ENCODE measurements at regions not wholly inside any gene's neighbourhood (a gene's known extent, or its start where the extent isn't known, plus 50 kb on each side); places are given as distances from the start of the nearest gene placed in this dataset.
"Not testable (repeated sequence)": the region's sequence is repeated elsewhere in the genome, so short reads cannot be mapped to it uniquely, and the experiment has no call there.

GRCh38 chr20:61061981-61062380 lies 190.1 kb upstream of the CDH4 start:
- DNase-seq = no peak

DNA sequence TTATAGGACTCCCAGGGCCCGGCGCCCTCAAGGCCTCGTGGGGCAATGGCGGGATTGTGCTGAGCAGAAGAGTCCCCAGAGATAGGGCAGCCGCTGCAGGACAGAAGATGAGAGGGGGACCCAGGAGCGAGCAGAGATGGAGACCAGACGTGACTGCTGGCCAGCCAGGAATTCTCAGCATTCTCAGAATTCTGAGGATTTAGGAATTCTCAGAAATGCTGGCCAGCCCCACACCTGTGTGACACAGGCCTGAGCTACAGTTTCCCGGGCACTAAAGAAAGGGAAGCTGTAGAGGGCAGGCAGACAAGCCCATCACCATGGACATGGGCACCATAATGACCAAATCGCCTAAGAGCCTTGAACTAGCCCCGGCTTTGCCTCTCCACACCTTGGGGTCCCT lies 186.2 kb upstream of the CDH4 start:
- no peak for DNase-seq

- no peak for DNase-seq
Observed at GRCh38 chr20:61066526-61066925, 185.5 kb upstream of the CDH4 start.

DNA sequence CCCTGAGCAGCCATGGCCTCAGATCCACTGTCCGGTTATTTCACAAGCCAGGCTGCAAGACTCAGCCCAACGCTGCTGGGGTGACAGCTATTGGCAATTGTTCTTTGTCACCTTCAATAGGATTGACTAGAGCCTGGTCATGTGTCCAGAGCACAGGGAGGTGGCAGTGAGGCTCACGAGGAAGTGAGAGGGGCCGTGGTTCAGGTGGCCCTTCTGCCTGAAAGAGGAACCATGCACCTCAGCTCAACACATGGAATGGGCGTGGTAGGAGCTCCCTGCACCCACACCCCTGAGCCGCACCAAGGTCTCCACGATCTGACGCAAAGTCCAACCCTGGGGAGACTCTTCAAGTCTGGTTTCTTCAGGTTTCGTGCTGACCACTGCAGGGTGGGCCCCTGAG lies 184.8 kb upstream of the CDH4 start:
- DNase-seq = no peak

DNA sequence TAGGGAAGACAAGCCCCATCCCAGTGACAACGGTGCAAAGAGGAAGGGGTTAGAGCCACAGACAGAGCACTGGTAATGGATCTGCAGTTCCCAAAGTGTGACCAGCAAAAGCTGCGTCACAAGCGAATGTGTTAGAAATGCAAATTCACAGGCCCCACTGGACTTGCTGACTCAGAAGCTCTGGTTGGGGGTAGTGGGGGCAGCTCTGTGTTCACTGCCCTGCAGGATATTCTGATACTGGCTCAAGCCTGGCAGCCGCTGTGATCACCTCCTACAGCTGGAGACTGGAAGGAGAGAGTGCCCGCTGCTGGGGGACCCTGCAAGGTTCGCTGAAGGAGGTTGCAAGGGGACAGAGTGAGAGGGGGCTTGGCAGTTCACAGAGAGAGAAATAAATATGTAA lies 179.7 kb upstream of the CDH4 start:
- DNase-seq = no peak

DNA sequence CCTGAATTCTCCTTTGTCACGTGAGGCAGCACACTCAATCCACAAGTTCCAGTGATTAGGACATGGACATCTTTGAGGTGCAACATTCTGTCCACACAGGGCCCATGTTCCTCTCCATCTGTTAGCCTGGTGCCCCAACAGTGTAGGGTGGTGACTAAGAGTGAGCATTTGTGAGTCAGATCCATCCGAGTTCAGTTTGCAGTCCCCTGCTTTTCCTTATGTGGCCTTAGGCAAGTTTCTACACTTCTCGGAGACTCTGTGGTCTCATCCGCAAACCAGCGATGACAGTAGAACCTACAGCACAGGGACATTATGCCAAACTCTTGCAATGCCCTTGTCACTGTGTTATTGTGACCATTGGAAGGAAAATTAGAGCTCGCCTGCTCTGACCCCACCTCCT lies 178.7 kb upstream of the CDH4 start:
- DNase-seq = no peak

GRCh38 chr20:61082720-61083119 lies 169.3 kb upstream of the CDH4 start:
- no peak for DNase-seq

- no peak for DNase-seq
Observed at GRCh38 chr20:61083431-61083830, 168.6 kb upstream of the CDH4 start.

- no peak for DNase-seq
Observed at GRCh38 chr20:61086031-61086430, 166.0 kb upstream of the CDH4 start.

GRCh38 chr20:61090541-61090940 lies 161.5 kb upstream of the CDH4 start:
- no peak for DNase-seq

DNA sequence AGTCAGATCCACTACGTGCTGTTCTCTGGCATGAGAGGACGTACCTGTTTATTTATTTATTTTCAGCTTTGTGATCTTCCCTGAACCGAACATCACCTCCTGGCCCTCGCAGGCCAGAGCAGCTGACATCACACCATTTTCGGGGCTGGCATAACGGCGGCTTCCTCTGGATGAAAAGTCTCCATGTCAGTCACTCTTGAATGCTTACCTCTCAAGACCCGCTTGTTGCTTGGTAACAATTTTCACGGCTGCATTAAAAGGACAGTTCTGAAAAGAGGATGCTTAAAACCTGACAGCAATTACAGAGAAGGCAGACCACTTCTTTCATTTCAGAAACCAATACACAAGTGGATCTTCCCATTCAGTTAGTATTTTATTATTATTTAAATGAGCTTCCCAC lies 159.8 kb upstream of the CDH4 start:
- no peak for DNase-seq

- no peak for DNase-seq
Observed at GRCh38 chr20:61094581-61094980, 157.5 kb upstream of the CDH4 start.

DNA sequence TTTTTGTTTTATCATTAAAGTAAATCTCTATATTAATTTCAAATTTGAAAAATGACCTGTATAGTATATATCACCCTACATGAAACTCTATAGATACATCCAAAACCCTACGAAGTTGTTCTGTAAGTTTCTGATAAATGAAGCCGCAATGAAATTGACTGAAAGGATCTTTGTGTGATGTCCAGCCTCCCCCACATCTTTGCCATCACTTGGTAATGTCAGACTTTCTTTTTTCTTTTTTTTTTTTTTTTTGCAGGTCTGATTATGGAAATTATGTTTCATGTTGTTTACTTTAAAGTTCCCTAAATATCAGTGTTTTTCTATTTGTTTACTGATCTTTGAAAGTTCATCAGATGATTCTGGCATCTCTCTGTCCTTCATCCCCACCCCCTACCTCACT lies 155.6 kb upstream of the CDH4 start:
- no peak for DNase-seq

DNA sequence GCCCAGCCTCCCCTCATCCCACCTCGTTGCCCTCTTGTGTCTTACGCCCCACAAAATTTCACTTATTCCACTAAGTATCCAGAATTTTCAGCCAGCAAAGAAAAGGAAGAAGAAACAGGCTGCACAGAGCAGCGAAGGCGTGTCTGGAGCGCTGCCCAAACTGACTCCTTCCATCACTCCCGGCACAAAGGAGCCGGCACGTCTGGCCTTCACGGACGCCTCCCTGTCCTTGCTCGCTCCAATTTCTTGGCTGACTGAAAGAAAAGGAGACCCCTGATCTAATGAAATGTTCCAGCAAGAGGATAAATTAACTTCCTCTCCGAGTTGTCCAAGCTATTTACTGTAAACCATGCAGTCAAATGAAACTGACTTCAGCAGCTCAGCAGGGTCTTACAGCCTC lies 152.3 kb upstream of the CDH4 start:
- DNase-seq = no peak

DNA sequence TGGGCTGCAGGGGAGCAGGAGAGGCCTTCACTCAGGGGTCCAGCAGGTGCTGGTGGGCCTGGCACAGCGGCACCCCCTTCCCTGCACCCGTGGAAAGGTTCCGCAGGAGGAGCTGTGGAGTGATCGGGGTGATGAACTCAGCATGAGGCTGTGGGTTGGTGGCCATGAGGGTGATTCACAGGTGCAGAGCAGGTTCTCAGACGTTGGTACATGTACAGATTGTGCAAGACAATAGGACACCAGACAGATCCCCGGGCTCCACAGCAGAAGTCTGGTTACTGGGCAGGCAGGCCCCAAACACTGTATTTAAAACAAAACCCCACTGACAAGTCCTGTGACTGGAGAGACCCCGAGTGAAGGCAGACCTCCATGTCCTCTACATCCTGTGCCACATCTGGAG lies 151.6 kb upstream of the CDH4 start:
- DNase-seq = no peak

- DNase-seq = not testable (repeated sequence)
Observed at GRCh38 chr20:61101321-61101720, 150.7 kb upstream of the CDH4 start.

DNA sequence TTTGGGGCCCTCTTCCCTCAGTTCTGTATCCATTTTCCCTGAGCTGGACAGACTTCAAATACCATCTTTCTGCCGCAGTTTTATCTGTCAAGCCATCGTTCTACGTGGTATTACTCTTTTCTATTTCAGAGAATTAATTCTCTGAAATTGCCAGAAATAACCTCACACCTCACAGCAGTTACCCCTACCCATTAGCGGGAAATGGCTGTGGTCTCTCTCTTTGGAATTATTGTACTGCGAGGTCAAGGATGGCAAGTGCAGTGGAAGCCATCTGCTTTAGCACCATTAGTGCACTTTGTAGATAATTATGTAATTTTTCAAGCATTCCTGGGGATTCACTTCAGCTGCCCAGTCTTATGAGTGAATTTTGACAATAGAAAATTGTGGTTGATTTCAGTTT lies 147.8 kb upstream of the CDH4 start:
- no peak for DNase-seq

DNA sequence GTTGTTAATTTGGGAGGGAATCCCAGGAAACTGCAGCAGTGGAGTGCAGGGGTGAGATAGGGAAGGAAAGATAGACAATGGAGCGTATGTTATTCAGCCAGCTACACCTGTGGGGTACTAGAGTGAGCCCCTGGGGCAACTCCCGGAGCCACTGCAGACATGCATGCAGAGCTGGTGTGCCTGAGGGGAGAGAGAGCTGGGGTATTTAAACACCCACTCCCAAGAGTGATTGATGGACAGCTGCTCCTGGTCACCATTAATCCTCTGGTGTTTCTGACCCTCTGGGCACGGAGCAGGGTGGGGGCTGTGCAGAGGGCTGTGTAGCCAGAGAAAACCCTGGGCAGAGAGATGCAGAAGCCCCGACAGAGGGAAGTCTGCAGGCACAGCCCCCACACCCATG lies 146.7 kb upstream of the CDH4 start:
- DNase-seq = no peak

DNA sequence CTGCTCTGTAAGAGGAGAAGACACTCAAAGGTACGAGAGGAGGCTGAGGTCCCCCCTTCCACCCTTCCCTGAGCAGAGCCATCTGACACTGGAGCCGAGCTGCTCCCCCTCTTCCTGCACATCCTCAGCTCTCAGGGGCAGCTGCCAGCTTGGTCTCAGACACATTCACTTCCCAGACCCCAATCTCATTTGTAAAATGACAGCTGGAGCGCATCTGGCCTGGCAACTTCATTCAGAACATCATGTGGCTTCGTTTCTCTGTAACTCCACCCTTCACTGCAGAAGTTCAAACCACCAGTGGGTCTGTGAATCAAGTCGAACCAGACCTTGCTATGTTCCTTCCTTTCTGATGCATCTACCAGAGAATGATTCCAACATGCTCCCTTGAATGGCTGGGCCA lies 145.6 kb upstream of the CDH4 start:
- DNase-seq = no peak

DNA sequence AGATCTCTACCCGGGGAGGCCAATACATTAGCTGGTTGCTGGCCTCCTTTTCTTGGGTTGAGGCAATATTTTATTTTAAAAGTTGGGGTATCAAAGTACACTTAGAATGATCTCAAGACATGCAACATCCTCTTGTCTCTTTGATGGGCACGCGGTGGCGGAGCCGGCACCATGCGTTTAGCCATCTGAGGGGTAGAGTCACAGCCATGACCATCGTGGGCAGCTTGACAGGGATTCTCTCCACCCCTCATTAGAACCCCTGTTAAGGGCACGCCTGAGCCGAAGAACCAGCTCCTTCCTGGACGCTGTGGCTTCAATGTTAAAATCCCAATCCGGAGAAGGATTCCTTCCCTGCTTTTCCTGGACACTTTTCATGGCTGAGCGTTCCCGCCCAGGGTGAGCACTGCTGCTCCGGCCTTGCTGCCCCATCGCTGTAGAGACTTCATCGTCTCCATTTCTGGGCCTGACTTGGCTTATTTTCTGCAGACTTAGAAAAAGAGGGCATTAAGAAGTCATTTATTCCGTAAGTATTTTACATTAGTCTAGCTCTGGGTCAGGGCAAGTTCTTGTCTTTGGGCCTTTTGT lies 142.7 kb upstream of the CDH4 start:
- no peak for DNase-seq

DNA sequence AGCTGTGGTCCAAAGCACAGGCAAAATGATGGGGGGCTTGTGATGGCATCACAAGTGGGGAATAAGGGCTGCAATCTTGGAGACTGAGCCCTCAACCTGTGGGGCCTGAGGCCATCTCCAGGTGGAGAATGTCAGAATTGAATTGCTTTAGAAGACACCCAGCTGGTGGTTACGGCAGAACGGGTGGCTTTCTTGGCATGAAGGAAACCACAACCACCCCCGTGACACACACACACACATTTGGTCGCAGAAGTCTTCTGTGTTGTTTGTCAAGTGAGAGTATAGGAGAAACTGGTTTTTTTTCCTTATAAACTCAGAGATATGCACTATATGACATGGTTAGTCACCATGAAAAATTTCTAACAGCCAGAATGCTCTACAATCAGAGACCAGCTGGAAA lies 139.5 kb upstream of the CDH4 start:
- no peak for DNase-seq

DNA sequence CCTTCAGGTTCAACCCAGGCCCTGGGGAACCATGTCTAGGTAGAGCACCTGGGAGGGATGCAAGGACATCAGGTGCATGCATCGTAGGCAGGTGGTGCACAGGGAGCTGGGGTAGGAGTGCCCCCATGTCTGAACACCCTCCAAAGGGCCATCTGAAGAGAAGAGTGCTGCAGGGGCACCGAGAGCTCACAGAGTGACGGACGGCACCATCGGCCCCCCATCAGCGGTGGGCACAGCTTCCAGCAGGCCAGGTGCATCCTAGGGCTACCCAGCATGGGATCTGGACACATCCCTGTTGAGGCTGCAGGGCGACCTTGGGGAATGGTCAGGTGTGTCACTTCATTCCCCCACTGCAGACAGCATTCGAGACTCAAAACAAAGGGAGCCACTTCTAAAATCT lies 138.3 kb upstream of the CDH4 start:
- DNase-seq = no peak

GRCh38 chr20:61114493-61115175 lies 137.4 kb upstream of the CDH4 start:
- no peak for DNase-seq

DNA sequence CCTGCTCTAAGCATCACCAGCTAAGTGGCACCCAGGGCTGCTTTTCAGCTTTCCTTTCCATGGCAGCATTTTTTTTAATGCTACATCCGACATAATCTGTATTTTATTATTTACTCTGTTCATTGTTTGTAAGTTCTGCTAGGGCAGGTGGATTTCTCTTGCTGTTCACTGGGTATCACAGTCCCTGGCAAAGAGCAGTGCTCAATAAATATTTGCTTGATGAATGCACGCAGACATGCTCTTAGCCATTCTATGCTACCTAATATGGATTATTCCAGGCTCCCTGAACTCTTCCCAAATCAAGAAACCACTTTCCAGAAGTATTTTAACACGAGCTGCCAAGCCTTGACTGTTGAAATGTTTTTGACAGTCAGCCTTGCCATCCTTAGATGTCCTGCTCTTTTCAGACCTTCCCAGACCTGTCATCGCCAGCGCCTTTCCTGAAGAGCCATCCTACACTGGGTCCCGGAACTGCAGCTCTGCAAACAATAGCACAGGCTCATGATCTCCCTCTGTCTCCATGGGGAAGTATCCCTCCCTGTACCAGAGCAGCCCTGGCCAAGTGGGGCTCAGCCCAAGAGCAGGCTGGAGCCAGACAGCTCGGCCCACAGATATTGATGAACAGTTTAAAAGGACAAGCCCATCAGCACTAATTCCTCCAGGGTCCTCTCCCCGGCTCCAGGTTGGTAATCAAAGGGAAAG lies 136.5 kb upstream of the CDH4 start:
- DNase-seq = no peak

- DNase-seq = no peak
Observed at GRCh38 chr20:61117725-61118124, 134.3 kb upstream of the CDH4 start.
